GM23248 (cell line): ENCODE measurements at regions not wholly inside any gene's neighbourhood (a gene's known extent, or its start where the extent isn't known, plus 50 kb on each side); places are given as distances from the start of the nearest gene placed in this dataset.

Source experiments
- EZH2 ChIP-seq: fragments of 200-600 bp; sonication (generic); IDR thresholded peaks from 2 replicates; pipeline ENCODE4 v1.6.1; 2018; ENCODE audit warnings: antibody characterized with exemption, mild to moderate bottlenecking; ENCODE audit not compliant: insufficient read depth, poor library complexity, severe bottlenecking
- EZH2phosphoT487 ChIP-seq: fragments of 200-600 bp; sonication (generic); IDR thresholded peaks from 2 replicates; pipeline ENCODE4 v1.6.1; 2018; ENCODE audit warnings: antibody characterized with exemption, moderate library complexity, mild to moderate bottlenecking, low read depth; ENCODE audit not compliant: insufficient read depth

- TF ChIP-seq EZH2 (no peak), EZH2phosphoT487 (no peak)
Measured at GRCh38 chr5:8316608-8317280, 447.8 kb downstream of the MTRR start.
